Prostate gland (tissue), 2 donors: ENCODE measurements at regions not wholly inside any gene's neighbourhood (a gene's known extent, or its start where the extent isn't known, plus 50 kb on each side); places are given as distances from the start of the nearest gene placed in this dataset.

Experiments used
- DNase-seq: peaks from one replicate; pipeline ENCODE4 v3.0.0-alpha.2; 2019; ENCODE audit warnings: low spot score
- H3K27ac ChIP-seq, 2 donors: fragments of 200-600 bp; sonication (generic); 2 replicates each; pipeline ENCODE4 v1.5.1; 2017 to 2019
- H3K27me3 ChIP-seq: fragments of 200-600 bp; sonication (generic); replicated peaks from 2 replicates; pipeline ENCODE4 v1.5.1; 2019; ENCODE audit not compliant: insufficient read depth
- H3K36me3 ChIP-seq, 2 donors: fragments of 200-600 bp; sonication (generic); 1 replicate in 1 of 2; 2 replicates in 1 of 2; pipeline versions ENCODE4 v1.5.1 to v1.8.1; 2017 to 2019
- H3K4me1 ChIP-seq: fragments of 200-600 bp; sonication (generic); replicated peaks from 2 replicates; pipeline ENCODE4 v1.5.1; 2019
- H3K4me3 ChIP-seq, 2 donors: fragments of 200-600 bp; sonication (generic); 2 replicates each; pipeline ENCODE4 v1.5.1; 2017 to 2019
- H3K9me3 ChIP-seq: fragments of 200-600 bp; sonication (generic); 2 replicates; pipeline ENCODE4 v1.5.1; 2017
- CTCF ChIP-seq, 4 experiments: fragments of 200-600 bp in 2 of 4; fragments of 450-650 bp in 2 of 4; sonication (generic) in 2 of 4; IDR thresholded peaks; 1 replicate in 3 of 4; 2 replicates in 1 of 4; pipeline ENCODE4 v1.5.1; 2016 to 2019; ENCODE audit warnings: antibody characterized with exemption in 4 of 4, mild to moderate bottlenecking in 2 of 4, moderate library complexity in 2 of 4
- POLR2A ChIP-seq: fragments of 450-650 bp; IDR thresholded peaks from one replicate; pipeline ENCODE4 v1.6.1; 2016; ENCODE audit warnings: antibody characterized with exemption, mild to moderate bottlenecking
- POLR2AphosphoS5 ChIP-seq: sonication (generic); formaldehyde crosslinking; IDR thresholded peaks from one replicate; pipeline ENCODE4 v1.6.1; 2017; ENCODE audit warnings: antibody characterized with exemption
- WGBS: methylation state at CpG from one replicate; pipeline ENCODE4 v1.1.5; 2018; 5-methylcytosine and 5-hydroxymethylcytosine counted together
- intact Hi-C: fragments of 100-400 bp; cut with DNase I; formaldehyde crosslinking; loops from one replicate; pipeline ENCODE4 v1.14.2; 2022

GRCh38 chr5:72608926-72609325, 101.7 kb upstream of the ZNF366 start:
- intact Hi-C loops = loop anchor here (10.0 kb wide), 1 partner anchor 244 kb away; no protein-coding TSS in a partner anchor
- WGBS = 87% methylated on average over 3 of the region's 3 CpGs
- DNase-seq = no peak
- no peak overlapping the region for H3K4me3 ChIP-seq
- no peak overlapping the region for H3K27ac ChIP-seq
- no peaks in the 10 kb centered on the region for H3K36me3 ChIP-seq
- H3K27me3 ChIP-seq = no peaks in the 10 kb centered on the region
- TF ChIP-seq POLR2AphosphoS5 = no peak
- TF ChIP-seq POLR2A = no peak
- no peak for TF ChIP-seq CTCF (IDR thresholded peaks at IDR 0.05)
- no peaks in the 10 kb centered on the region for H3K4me1 ChIP-seq
- no peaks in the 10 kb centered on the region for H3K9me3 ChIP-seq

- intact Hi-C loops = loop anchor here (10.0 kb wide), 1 partner anchor 243 kb away; no protein-coding TSS in a partner anchor
- Histone ChIP-seq H3K4me1 (no peaks in the 10 kb centered on the region), H3K9me3 (no peaks in the 10 kb centered on the region), H3K27me3 (no peaks in the 10 kb centered on the region), H3K4me3 (no peak overlapping the region), H3K36me3 (no peaks in the 10 kb centered on the region), H3K27ac (no peak overlapping the region)
- 87% methylated on average over 8 of the region's 8 CpGs for WGBS
- TF ChIP-seq CTCF (IDR thresholded peaks at IDR 0.05) (no peak), POLR2A (no peak)
- no peak for DNase-seq
These were observed 101.1 kb upstream of the ZNF366 start for GRCh38 chr5:72608297-72608696.

- no peaks in the 10 kb centered on the region for H3K4me1 ChIP-seq
- H3K27me3 ChIP-seq = no peaks in the 10 kb centered on the region
- no peak overlapping the region for H3K27ac ChIP-seq
- H3K9me3 ChIP-seq = no peaks in the 10 kb centered on the region
- intact Hi-C loops = loop anchor here (10.0 kb wide), 1 partner anchor 243 kb away; no protein-coding TSS in a partner anchor
- no peak for TF ChIP-seq POLR2A
- no peak for TF ChIP-seq POLR2AphosphoS5
- no peak for TF ChIP-seq CTCF (IDR thresholded peaks at IDR 0.05)
- no peak for DNase-seq
- WGBS = 94% methylated on average over 2 of the region's 2 CpGs
- no peaks in the 10 kb centered on the region for H3K36me3 ChIP-seq
- no peak overlapping the region for H3K4me3 ChIP-seq
These were observed 100.2 kb upstream of the ZNF366 start for GRCh38 chr5:72607381-72607780.

- Histone ChIP-seq H3K4me1 (no peaks in the 10 kb centered on the region), H3K27ac (no peak overlapping the region), H3K4me3 (no peak overlapping the region), H3K9me3 (no peaks in the 10 kb centered on the region), H3K36me3 (no peaks in the 10 kb centered on the region), H3K27me3 (no peaks in the 10 kb centered on the region)
- DNase-seq = no peak
- intact Hi-C loops = loop anchor here (10.0 kb wide), 1 partner anchor 242 kb away; no protein-coding TSS in a partner anchor
- WGBS = 85% methylated on average over 5 of the region's 5 CpGs
- no peak for TF ChIP-seq CTCF (IDR thresholded peaks at IDR 0.05)
- TF ChIP-seq POLR2AphosphoS5 = no peak
- TF ChIP-seq POLR2A = no peak
These were observed 99.3 kb upstream of the ZNF366 start for GRCh38 chr5:72606525-72606924.

- no peak for TF ChIP-seq POLR2AphosphoS5
- H3K9me3 ChIP-seq = no peaks in the 10 kb centered on the region
- no peaks in the 10 kb centered on the region for H3K27me3 ChIP-seq
- H3K4me1 ChIP-seq = no peaks in the 10 kb centered on the region
- DNase-seq = no peak
- no peak overlapping the region for H3K27ac ChIP-seq
- H3K4me3 ChIP-seq = no peak overlapping the region
- H3K36me3 ChIP-seq = no peaks in the 10 kb centered on the region
- intact Hi-C loops = loop anchor here (10.0 kb wide), 1 partner anchor 241 kb away; no protein-coding TSS in a partner anchor
These were observed 98.4 kb upstream of the ZNF366 start for GRCh38 chr5:72605632-72606031.
